GM19463 (cell line): ENCODE measurements at regions not wholly inside any gene's neighbourhood (a gene's known extent, or its start where the extent isn't known, plus 50 kb on each side); places are given as distances from the start of the nearest gene placed in this dataset.

Experiments used
- ATAC-seq: cut with Tn5 transposase; IDR thresholded peaks from one replicate; pipeline ENCODE4 v1.9.1; 2021; ENCODE audit warnings: mild to moderate bottlenecking, moderate library complexity; ENCODE audit not compliant: unreplicated experiment

- ATAC-seq: no peak
These were observed 138.4 kb upstream of the NALF2 start for GRCh38 chrX:69365755-69366154.

GRCh38 chrX:69365349-69365748 is 138.8 kb upstream of the NALF2 start:
- no peak for ATAC-seq

- peak; percentile 88 for ATAC-seq
These were observed 141.3 kb upstream of the NALF2 start for GRCh38 chrX:69362856-69363255.

- ATAC-seq: no peak
These were observed 141.8 kb upstream of the NALF2 start for GRCh38 chrX:69362354-69362753.

- no peak for ATAC-seq
These were observed 142.7 kb upstream of the NALF2 start for GRCh38 chrX:69361311-69361845.

- no peak for ATAC-seq
These were observed 146.8 kb upstream of the NALF2 start for GRCh38 chrX:69357317-69357716.

GRCh38 chrX:69324851-69325250 is 159.6 kb upstream of the PJA1 start:
- no peak for ATAC-seq

- ATAC-seq: no peak
These were observed 158.8 kb upstream of the PJA1 start for GRCh38 chrX:69323786-69324720.

GRCh38 chrX:69321789-69322188 is 156.5 kb upstream of the PJA1 start:
- ATAC-seq: no peak

- no peak for ATAC-seq
These were observed 155.9 kb upstream of the PJA1 start for GRCh38 chrX:69321006-69321655.

- ATAC-seq: no peak
These were observed 154.9 kb upstream of the PJA1 start for GRCh38 chrX:69320116-69320515.

GRCh38 chrX:69319376-69319775 is 154.1 kb upstream of the PJA1 start:
- no peak for ATAC-seq

GRCh38 chrX:69318651-69319340 is 153.5 kb upstream of the PJA1 start:
- no peak for ATAC-seq

GRCh38 chrX:69317721-69318120 is 152.5 kb upstream of the PJA1 start:
- no peak for ATAC-seq

- ATAC-seq: no peak
These were observed 149.4 kb upstream of the PJA1 start for GRCh38 chrX:69314436-69315348.

GRCh38 chrX:69313617-69314290 is 148.5 kb upstream of the PJA1 start:
- ATAC-seq: no peak

- no peak for ATAC-seq
These were observed 146.8 kb upstream of the PJA1 start for GRCh38 chrX:69311936-69312670.

- ATAC-seq: no peak
These were observed 144.0 kb upstream of the PJA1 start for GRCh38 chrX:69309074-69309792.
